Upper lobe of left lung (tissue), 4 donors: ENCODE measurements at regions not wholly inside any gene's neighbourhood (a gene's known extent, or its start where the extent isn't known, plus 50 kb on each side); places are given as distances from the start of the nearest gene placed in this dataset.

Experiments used
- POLR2A ChIP-seq, 4 donors: fragments of 450-650 bp; IDR thresholded peaks; one replicate each; pipeline ENCODE4 v1.5.1; 2016 to 2017; ENCODE audit warnings: antibody characterized with exemption in 4 of 4, mild to moderate bottlenecking in 2 of 4
- TF ChIP-seq, protein P1 (sequence below), 6 experiments: fragments of 450-650 bp in 4 of 6; fragments of 200-600 bp in 2 of 6; sonication (generic) in 2 of 6; IDR thresholded peaks; one replicate each; pipeline ENCODE4 v1.5.1; 2016 to 2019; ENCODE audit warnings: antibody characterized with exemption in 6 of 6

DNA sequence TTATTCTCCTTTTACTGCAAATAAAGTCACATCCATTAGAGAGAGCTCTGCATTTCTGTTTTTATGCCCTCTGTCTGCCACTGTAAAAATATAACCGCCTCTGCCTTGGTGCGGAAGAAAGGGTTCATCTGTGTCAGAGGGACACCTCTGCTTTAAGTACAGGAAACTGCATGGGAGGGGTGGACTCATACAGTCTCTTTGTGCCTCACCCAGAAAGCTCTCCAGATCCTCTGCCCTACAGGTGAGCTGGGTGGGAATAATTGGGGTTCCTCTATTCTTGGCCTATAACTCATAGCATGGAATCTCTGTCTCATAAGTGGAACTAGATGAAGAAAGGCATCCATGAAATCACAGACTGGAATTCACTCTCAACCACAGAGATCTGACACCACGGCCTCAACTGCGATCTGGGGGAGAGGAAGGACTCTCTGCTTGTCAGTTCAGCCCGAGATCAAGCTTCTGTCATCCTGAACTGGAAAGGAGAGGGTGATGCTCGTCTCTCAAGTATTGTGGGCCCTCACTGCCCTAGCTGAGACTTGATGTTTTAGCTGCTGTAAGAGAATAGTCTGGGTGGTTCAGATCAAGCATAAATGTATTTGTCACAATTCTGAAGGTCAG is 702.3 kb downstream of the TMEM121 start:
- TF ChIP-seq, protein P1, sequence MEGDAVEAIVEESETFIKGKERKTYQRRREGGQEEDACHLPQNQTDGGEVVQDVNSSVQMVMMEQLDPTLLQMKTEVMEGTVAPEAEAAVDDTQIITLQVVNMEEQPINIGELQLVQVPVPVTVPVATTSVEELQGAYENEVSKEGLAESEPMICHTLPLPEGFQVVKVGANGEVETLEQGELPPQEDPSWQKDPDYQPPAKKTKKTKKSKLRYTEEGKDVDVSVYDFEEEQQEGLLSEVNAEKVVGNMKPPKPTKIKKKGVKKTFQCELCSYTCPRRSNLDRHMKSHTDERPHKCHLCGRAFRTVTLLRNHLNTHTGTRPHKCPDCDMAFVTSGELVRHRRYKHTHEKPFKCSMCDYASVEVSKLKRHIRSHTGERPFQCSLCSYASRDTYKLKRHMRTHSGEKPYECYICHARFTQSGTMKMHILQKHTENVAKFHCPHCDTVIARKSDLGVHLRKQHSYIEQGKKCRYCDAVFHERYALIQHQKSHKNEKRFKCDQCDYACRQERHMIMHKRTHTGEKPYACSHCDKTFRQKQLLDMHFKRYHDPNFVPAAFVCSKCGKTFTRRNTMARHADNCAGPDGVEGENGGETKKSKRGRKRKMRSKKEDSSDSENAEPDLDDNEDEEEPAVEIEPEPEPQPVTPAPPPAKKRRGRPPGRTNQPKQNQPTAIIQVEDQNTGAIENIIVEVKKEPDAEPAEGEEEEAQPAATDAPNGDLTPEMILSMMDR (IDR thresholded peaks at IDR 0.05) = no peak
- TF ChIP-seq POLR2A (IDR thresholded peaks at IDR 0.05) = no peak
